GM18867 (cell line): ENCODE measurements at regions not wholly inside any gene's neighbourhood (a gene's known extent, or its start where the extent isn't known, plus 50 kb on each side); places are given as distances from the start of the nearest gene placed in this dataset.

Source experiments
- ATAC-seq: cut with Tn5 transposase; IDR thresholded peaks from one replicate; pipeline ENCODE4 v1.9.1; 2021; ENCODE audit warnings: mild to moderate bottlenecking, moderate library complexity; ENCODE audit not compliant: unreplicated experiment

GRCh38 chr4:16952896-16953630, 54.6 kb upstream of the LDB2 start:
- ATAC-seq: no peak

- no peak for ATAC-seq
Measured at GRCh38 chr4:16952462-16952871, 54.0 kb upstream of the LDB2 start.
